ENCODE measurements at regions not wholly inside any gene's neighbourhood (a gene's known extent, or its start where the extent isn't known, plus 50 kb on each side); places are given as distances from the start of the nearest gene placed in this dataset.

DNA sequence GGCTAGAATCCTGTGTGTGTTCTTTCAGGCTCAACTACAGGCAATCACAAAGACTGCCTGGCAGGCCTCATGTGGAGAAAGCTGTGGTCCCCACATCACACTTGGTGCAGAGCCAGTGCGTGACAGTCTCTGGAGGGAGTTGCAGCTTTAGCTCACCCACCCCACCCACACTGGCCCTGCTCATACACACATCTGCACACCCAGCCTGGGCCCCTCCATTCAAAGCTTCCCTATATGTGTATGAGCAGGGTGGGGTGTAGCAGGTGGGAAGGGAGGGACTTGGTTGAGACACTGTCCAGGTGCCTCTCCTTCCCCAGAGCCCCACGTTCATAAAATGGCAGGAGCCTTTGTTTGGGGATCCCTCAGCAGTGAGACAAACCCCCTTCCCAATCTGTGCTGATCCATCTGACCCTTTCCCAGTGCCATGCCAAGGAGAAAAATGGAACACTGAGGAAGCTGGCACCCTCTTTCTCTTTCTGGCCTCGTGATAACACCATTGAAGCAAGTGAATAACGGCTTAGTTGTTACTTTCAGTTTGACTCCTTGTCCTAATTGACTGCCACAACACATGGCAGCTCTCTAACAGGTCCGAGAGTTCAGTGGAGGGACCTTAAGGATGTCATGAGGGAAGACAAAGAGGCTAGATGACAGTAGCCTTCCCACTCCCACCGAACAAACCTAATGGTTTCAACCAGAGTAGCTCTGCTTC is 53.8 kb upstream of the NRSN1 start:
- Histone ChIP-seq H3K27ac (ENCODE audit: low read depth, low read length) (no peak overlapping the region), H3K9me3 (ENCODE audit: control insufficient read depth in 5 of 5, low read length in 5 of 5) (no peaks in the 10 kb centered on the region), H3K27me3 (ENCODE audit: control insufficient read depth in 5 of 5, insufficient read depth in 4 of 5, low read length in 5 of 5) (no peaks in the 10 kb centered on the region), H3K9ac (ENCODE audit: low read length in 5 of 5) (no peak overlapping the region), H3K4me3 (ENCODE audit: low read depth in 1 of 5, low read length in 5 of 5) (no peak overlapping the region), H3K4me1 (ENCODE audit: control insufficient read depth in 5 of 5, insufficient read depth in 5 of 5, low read length in 5 of 5) (no peaks in the 10 kb centered on the region), H3K36me3 (ENCODE audit: control insufficient read depth in 5 of 5, insufficient read depth in 5 of 5, low read length in 5 of 5) (no peaks in the 10 kb centered on the region)

DNA sequence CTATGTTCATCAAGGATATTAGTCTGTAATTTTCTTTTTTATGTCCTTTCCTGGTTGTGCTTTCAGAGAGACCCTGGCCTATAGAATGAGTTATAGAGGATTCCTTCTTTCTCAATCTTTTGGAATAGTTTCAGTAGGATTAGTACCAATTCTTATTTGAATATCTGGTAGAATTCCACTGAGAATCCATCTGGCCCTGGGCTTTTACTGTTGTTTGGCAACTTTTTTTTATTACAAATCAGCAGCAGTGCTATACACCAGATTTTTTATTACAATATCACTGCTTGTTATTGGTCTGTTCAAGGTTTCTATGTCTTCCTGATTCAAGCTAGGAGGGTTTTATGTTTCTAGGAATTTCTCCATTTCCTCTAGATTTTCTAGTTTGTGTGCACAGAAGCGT is 50.0 kb upstream of the NRSN1 start:
- H3K4me3 ChIP-seq (ENCODE audit: low read depth in 1 of 5, low read length in 5 of 5): no peak overlapping the region
- no peaks in the 10 kb centered on the region for H3K36me3 ChIP-seq (ENCODE audit: control insufficient read depth in 5 of 5, insufficient read depth in 5 of 5, low read length in 5 of 5)
- no peak overlapping the region for H3K9ac ChIP-seq (ENCODE audit: low read length in 5 of 5)
- H3K9me3 ChIP-seq (ENCODE audit: control insufficient read depth in 5 of 5, low read length in 5 of 5): no peaks in the 10 kb centered on the region
- H3K27ac ChIP-seq (ENCODE audit: low read depth, low read length): no peak overlapping the region
- no peaks in the 10 kb centered on the region for H3K4me1 ChIP-seq (ENCODE audit: control insufficient read depth in 5 of 5, insufficient read depth in 5 of 5, low read length in 5 of 5)
- no peaks in the 10 kb centered on the region for H3K27me3 ChIP-seq (ENCODE audit: control insufficient read depth in 5 of 5, insufficient read depth in 4 of 5, low read length in 5 of 5)

Measured in subcutaneous abdominal adipose tissue (tissue), 5 donors.